Thyroid gland (tissue), 4 donors: ENCODE measurements at regions not wholly inside any gene's neighbourhood (a gene's known extent, or its start where the extent isn't known, plus 50 kb on each side); places are given as distances from the start of the nearest gene placed in this dataset.

Experiments used
- POLR2A ChIP-seq, 2 donors: fragments of 450-650 bp; IDR thresholded peaks; one replicate each; pipeline ENCODE4 v1.6.1; 2017; ENCODE audit warnings: antibody characterized with exemption in 2 of 2, mild to moderate bottlenecking in 2 of 2, moderate library complexity in 1 of 2
- TF ChIP-seq, protein P1 (sequence below), 6 experiments: fragments of 200-600 bp in 3 of 6; fragments of 450-650 bp in 3 of 6; sonication (generic) in 3 of 6; IDR thresholded peaks; one replicate each; pipeline ENCODE4 v1.5.1; 2016 to 2019; ENCODE audit warnings: antibody characterized with exemption in 6 of 6, mild to moderate bottlenecking in 2 of 6, inconsistent platforms in 1 of 6, moderate library complexity in 1 of 6

DNA sequence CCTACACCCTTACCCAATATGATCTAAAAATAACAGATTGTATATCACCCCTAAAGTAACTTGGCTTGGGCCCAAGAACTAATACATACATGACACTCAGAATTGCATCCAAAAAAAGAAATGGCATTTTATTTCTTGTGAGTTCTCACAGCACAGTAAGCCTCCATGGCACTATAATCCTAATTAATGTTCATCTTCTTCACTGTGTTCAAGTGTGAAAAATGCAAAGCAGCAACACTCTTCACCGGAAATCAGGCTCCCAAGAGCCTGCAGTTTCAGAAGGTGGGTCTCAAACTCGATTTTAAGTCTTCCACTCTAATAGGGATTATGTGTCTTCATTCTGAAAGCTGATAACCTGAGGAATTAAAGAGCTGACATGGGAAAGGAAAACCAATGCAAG is 142.8 kb upstream of the TSC22D2 start:
- TF ChIP-seq, protein P1, sequence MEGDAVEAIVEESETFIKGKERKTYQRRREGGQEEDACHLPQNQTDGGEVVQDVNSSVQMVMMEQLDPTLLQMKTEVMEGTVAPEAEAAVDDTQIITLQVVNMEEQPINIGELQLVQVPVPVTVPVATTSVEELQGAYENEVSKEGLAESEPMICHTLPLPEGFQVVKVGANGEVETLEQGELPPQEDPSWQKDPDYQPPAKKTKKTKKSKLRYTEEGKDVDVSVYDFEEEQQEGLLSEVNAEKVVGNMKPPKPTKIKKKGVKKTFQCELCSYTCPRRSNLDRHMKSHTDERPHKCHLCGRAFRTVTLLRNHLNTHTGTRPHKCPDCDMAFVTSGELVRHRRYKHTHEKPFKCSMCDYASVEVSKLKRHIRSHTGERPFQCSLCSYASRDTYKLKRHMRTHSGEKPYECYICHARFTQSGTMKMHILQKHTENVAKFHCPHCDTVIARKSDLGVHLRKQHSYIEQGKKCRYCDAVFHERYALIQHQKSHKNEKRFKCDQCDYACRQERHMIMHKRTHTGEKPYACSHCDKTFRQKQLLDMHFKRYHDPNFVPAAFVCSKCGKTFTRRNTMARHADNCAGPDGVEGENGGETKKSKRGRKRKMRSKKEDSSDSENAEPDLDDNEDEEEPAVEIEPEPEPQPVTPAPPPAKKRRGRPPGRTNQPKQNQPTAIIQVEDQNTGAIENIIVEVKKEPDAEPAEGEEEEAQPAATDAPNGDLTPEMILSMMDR (IDR thresholded peaks at IDR 0.05), result no peak
- TF ChIP-seq POLR2A (IDR thresholded peaks at IDR 0.05), result no peak
